RWPE1 (cell line): ENCODE measurements at regions not wholly inside any gene's neighbourhood (a gene's known extent, or its start where the extent isn't known, plus 50 kb on each side); places are given as distances from the start of the nearest gene placed in this dataset.
"Not testable (repeated sequence)": the region's sequence is repeated elsewhere in the genome, so short reads cannot be mapped to it uniquely, and the experiment has no call there.

ENCODE experiments used
- CTCF ChIA-PET: fragments of 350-600 bp; sonication (Branson Sonifier 250); formaldehyde crosslinking; extraction: SDS; loops from one replicate; lab custom pipeline; 2021; lab: Yijun Ruan, JAX
- POLR2A ChIA-PET: fragments of 400-600 bp; formaldehyde crosslinking; extraction: SDS; loops from one replicate; lab custom pipeline; 2020; ENCODE audit warnings: antibody characterized with exemption; ENCODE audit not compliant: low non-redundant PET; lab: Yijun Ruan, JAX
- DNase-seq: peaks from one replicate; pipeline ENCODE4 v3.0.0; 2012; ENCODE audit warnings: low spot score
- H3K27ac ChIP-seq: fragments of 450-650 bp; 2 replicates; pipeline ENCODE4 v1.5.1; 2017
- TF ChIP-seq, protein P1 (sequence below): fragments of 450-650 bp; conservative IDR thresholded peaks from 2 replicates; pipeline ENCODE4 v1.5.1; 2017; ENCODE audit warnings: low read depth, mild to moderate bottlenecking

DNA sequence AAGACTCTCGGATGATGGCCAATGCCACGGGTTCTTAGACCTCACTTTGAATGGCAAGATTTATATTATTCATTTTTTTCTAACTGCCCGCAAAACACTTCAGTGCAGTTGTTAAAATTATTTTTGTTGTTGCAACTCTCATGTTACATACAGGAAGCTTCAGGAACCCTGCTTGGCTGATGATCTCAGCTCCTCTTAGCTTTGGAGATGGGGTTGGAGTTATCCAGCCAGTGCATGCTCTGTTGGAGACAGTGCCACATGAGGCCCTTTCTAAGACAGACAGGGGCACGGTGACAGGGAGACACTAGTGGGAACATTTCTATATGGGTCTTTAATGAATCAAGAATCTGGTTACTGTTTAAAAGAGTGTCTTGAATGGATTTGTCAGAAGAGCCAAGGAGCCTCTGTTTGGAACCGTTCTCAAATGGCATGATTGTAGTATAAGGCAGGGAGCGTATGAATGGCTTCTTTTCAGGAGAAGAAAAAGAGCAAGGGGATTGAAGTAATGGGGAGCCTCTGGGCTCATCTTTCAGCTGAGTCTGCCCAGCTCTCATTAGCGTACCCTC is 61.9 kb upstream of the ENPP6 start:
- ChIA-PET POLR2A (no interaction called here), CTCF (interaction anchor here (0.7 kb wide), 1 partner anchor 18 kb away, joined by 5 read pairs; no protein-coding TSS in a partner anchor)
- TF ChIP-seq, protein P1, sequence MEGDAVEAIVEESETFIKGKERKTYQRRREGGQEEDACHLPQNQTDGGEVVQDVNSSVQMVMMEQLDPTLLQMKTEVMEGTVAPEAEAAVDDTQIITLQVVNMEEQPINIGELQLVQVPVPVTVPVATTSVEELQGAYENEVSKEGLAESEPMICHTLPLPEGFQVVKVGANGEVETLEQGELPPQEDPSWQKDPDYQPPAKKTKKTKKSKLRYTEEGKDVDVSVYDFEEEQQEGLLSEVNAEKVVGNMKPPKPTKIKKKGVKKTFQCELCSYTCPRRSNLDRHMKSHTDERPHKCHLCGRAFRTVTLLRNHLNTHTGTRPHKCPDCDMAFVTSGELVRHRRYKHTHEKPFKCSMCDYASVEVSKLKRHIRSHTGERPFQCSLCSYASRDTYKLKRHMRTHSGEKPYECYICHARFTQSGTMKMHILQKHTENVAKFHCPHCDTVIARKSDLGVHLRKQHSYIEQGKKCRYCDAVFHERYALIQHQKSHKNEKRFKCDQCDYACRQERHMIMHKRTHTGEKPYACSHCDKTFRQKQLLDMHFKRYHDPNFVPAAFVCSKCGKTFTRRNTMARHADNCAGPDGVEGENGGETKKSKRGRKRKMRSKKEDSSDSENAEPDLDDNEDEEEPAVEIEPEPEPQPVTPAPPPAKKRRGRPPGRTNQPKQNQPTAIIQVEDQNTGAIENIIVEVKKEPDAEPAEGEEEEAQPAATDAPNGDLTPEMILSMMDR, result no peak
- DNase-seq, result no peak
- no peak overlapping the region for H3K27ac ChIP-seq

DNA sequence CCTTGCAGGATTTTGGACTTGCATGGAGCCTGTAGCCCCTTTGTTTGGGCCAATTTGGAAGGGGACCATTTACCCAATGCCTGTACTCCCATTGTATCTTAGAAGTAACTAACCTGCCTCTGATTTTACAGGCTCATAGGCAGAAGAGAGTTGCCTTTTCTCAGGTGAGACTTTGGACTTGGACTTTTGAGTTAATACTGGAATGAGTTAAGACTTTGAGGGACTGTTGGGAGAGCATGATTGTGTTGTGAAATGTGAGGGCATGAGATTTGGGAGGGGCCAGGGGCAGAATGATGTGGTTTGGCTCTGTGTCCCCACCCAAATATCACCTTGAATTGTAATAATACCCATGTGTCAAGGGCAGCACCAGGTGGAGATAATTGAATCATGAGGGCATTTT is 60.1 kb upstream of the ENPP6 start:
- CTCF ChIA-PET, DNase-seq, POLR2A ChIA-PET, H3K27ac ChIP-seq: not testable (repeated sequence)

DNA sequence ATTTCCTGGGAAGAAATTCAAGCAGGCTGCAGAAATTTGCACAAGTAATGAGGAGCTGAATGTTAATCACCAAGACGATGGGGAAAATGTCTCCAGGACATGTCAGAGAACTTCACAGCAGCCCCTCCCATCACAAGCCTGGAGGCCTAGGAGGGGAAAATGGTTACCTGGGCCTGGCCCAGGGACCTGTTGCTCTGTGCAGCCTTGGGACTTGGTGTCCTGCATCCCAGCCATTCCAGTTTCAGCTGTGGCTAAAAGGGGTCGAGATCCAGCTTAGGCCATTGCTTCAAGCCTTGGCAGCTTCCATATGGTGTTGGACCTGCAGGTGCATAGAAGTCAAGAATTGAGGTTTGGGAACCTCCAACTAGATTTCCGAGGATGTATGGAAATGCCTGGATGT is 59.3 kb upstream of the ENPP6 start:
- DNase-seq, H3K27ac ChIP-seq, CTCF ChIA-PET, POLR2A ChIA-PET: not testable (repeated sequence)

DNA sequence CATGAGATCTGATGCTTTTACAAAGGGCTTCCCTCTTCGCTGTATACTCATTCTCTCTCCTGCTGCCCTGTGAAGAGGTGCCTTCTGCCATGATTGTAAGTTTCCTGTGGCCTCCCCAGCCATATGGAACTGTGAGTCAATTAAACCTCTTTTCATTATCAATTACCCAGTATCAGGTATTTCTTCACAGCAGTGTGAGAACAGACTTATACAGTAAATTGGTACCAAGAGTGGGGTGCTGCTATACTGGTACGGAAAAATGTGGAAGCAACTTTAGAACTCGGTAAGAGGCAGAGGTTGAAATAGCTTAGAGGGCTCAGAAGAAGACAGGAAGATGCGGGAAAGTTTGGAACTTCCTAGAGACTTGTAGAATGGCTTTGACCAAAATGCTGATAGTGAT is 58.7 kb upstream of the ENPP6 start:
- DNase-seq, H3K27ac ChIP-seq, CTCF ChIA-PET, POLR2A ChIA-PET: not testable (repeated sequence)

DNA sequence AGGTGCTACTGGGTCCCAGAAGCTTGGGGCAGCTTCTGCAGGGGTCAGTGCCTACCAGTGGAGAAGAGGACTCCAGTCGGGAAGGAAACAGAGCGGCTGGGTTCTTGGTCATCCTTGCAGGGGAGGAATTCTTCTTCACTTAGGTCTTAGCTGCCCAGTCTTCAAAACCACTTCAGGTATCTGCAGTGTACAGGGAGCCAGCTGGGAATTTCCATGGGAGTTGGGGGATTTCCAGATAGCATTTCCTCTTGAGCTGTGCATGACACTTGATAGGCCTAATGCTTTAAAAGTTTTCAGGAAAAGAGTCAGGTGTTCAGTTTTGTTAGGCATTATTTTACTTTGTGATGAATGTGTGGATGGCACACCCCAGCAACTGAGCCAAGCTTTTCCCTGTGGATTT is 58.1 kb upstream of the ENPP6 start:
- no peak for DNase-seq
- TF ChIP-seq, protein P1, result no peak
- H3K27ac ChIP-seq, result no peak overlapping the region
- CTCF ChIA-PET, result no interaction called here
- POLR2A ChIA-PET, result no interaction called here

DNA sequence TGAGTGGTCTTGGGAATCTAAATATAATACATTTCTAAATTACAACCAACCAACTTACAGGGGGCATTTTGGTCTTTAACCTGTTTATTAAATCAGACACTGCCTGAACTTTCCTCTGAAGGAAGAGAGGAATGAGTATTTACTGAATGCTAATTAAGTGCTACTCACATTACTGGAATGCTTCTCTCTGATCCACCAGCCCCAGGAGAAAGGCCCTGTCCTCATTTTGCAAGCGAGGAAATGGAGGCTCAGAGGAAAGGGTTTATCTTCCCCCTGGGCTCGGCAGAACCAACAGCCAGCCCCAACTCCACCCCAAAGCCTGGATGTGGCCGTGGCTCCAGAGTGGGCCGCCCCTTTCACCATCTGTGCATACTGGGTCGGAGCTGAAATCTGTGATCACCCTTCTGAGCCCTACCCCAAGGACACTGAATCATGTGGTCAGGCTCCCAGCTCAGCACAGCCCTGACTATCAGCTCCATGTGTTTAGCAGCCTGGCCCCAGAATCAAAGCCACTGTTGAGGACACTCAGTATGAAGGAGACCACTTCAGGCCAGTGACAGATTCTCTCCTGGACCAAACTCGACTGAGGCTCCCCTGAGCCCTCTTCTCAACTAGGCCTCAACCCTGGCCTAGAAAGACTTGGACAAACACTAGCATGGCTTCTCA is 56.7 kb upstream of the ENPP6 start:
- ChIA-PET CTCF (interaction anchor here (0.6 to 0.7 kb wide), 2 partner anchors 26 to 181 kb away, joined by 3 read pairs; no protein-coding TSS in a partner anchor), POLR2A (no interaction called here)
- TF ChIP-seq, protein P1, result no peak
- no peak for DNase-seq
- H3K27ac ChIP-seq, result no peak overlapping the region

DNA sequence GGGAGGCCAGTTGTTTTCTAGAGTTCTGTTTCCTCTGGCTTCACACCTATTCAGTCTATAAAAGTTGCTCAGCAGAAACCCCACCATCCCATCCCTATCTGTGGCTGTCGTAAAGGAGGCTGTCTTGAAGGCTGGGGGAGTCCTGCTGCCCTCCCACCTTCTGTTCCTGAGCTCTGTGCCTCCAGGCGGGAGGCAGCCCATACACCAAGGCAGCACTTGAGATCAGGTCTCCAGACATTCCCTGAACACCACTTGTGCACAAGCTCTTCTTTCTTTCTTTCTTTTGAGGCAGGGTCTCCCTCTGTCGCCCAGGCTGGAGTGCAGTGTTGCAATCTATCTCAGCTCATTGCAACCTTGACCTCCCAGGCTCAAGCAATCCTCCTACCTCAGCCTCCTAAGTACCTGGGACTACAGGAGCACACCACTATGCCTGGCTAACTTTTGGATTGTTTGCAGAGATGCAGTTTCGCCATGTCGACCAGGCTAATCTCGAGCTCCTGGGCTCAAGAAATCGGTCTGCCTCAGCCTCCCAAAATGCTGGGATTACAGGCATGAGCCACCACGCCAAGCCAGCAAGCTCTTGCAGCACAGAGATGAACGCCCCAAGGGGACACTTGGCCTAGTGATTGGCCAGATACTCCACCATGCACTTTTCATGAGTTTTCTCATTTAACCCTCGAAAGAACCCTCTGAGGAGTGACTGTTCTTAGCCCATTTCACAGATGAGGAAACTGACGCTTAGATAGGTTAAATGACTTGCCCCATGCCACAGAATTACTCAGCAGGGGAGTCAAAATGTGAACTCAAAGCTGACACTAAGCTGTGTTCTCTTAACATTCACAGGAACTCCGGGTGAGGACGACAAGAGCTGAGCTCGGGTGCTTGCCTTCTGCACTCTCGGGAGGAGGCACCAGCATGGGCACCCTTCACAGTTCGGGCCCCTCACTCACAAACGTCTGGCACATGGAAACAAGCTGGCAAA is 55.8 kb upstream of the ENPP6 start:
- no peak for DNase-seq
- POLR2A ChIA-PET, result no interaction called here
- CTCF ChIA-PET, result interaction anchor here (0.6 to 0.7 kb wide), 2 partner anchors 26 to 182 kb away, joined by 3 read pairs; no protein-coding TSS in a partner anchor
- no peak overlapping the region for H3K27ac ChIP-seq
- TF ChIP-seq, protein P1, result no peak
